ENCODE measurements at regions not wholly inside any gene's neighbourhood (a gene's known extent, or its start where the extent isn't known, plus 50 kb on each side); places are given as distances from the start of the nearest gene placed in this dataset.

GRCh38 chr12:58041441-58041840 is 100.1 kb downstream of the ATP23 start:
- ATAC-seq = no peak
- Mint-ChIP-seq H3K27ac (no peak overlapping the region), H3K4me3 (no peak overlapping the region), H3K9me3 (peaks cover 5% of the 10 kb centered on the region), H3K27me3 (peaks cover 0 to 17% of the 10 kb centered on the region in 2 donors), H3K4me1 (ENCODE audit: low read depth in 2 of 2) (no peaks in the 10 kb centered on the region), H3K36me3 (peaks cover 5% of the 10 kb centered on the region)
- no peak for DNase-seq (ENCODE audit: low spot score)

GRCh38 chr12:58044966-58045365 is 103.6 kb downstream of the ATP23 start:
- H3K4me3 Mint-ChIP-seq = no peak overlapping the region
- DNase-seq (ENCODE audit: low spot score) (no peak), ATAC-seq (no peak)
- H3K9me3 Mint-ChIP-seq = peaks cover 6% of the 10 kb centered on the region
- H3K4me1 Mint-ChIP-seq (ENCODE audit: low read depth in 2 of 2) = no peaks in the 10 kb centered on the region
- no peak overlapping the region for H3K27ac Mint-ChIP-seq
- peaks cover 5 to 32% of the 10 kb centered on the region in 2 donors for H3K27me3 Mint-ChIP-seq
- H3K36me3 Mint-ChIP-seq = peaks cover 4% of the 10 kb centered on the region

- ATAC-seq (no peak), DNase-seq (ENCODE audit: low spot score) (no peak)
- H3K27ac Mint-ChIP-seq = no peak overlapping the region
- peaks cover 8 to 33% of the 10 kb centered on the region in 2 donors for H3K27me3 Mint-ChIP-seq
- peaks cover 10% of the 10 kb centered on the region for H3K9me3 Mint-ChIP-seq
- H3K4me3 Mint-ChIP-seq = no peak overlapping the region
- H3K36me3 Mint-ChIP-seq = peaks cover 4% of the 10 kb centered on the region
- no peaks in the 10 kb centered on the region for H3K4me1 Mint-ChIP-seq (ENCODE audit: low read depth in 2 of 2)
These were observed 104.9 kb downstream of the ATP23 start for GRCh38 chr12:58046271-58046670.

- Mint-ChIP-seq H3K4me3 (no peak overlapping the region), H3K9me3 (peaks cover 11% of the 10 kb centered on the region)
- ATAC-seq = no peak
These were observed 110.0 kb downstream of the ATP23 start for GRCh38 chr12:58051378-58051777.

GRCh38 chr12:58064666-58065065 is 123.3 kb downstream of the ATP23 start:
- Mint-ChIP-seq H3K9me3 (peaks cover 3% of the 10 kb centered on the region), H3K4me3 (no peak overlapping the region), H3K27me3 (peaks cover 0 to 5% of the 10 kb centered on the region in 2 donors), H3K36me3 (peaks cover 4% of the 10 kb centered on the region), H3K4me1 (ENCODE audit: low read depth in 2 of 2) (no peaks in the 10 kb centered on the region), H3K27ac (no peak overlapping the region)
- ATAC-seq (no peak), DNase-seq (ENCODE audit: low spot score) (no peak)

More at GRCh38 chr12:58051378-58051777, 110.0 kb downstream of the ATP23 start:
- no peaks in the 10 kb centered on the region for H3K4me1 Mint-ChIP-seq (ENCODE audit: low read depth in 2 of 2)
- DNase-seq (ENCODE audit: low spot score) = no peak
- H3K36me3 Mint-ChIP-seq = peaks cover 6% of the 10 kb centered on the region
- peaks cover 8 to 28% of the 10 kb centered on the region in 2 donors for H3K27me3 Mint-ChIP-seq
- no peak overlapping the region for H3K27ac Mint-ChIP-seq

- no peaks in the 10 kb centered on the region for H3K4me1 Mint-ChIP-seq (ENCODE audit: low read depth in 2 of 2)
- H3K27ac Mint-ChIP-seq = no peak overlapping the region
- no peak overlapping the region for H3K4me3 Mint-ChIP-seq
- no peaks in the 10 kb centered on the region for H3K9me3 Mint-ChIP-seq
- no peak for DNase-seq (ENCODE audit: low spot score)
- peaks cover 0 to 5% of the 10 kb centered on the region in 2 donors for H3K27me3 Mint-ChIP-seq
- no peak for ATAC-seq
- no peaks in the 10 kb centered on the region for H3K36me3 Mint-ChIP-seq
These were observed 124.9 kb downstream of the ATP23 start for GRCh38 chr12:58066296-58066695.

GRCh38 chr12:58067610-58068387 is 126.4 kb downstream of the ATP23 start:
- DNase-seq (ENCODE audit: low spot score) (no peak), ATAC-seq (no peak)
- Mint-ChIP-seq H3K9me3 (no peaks in the 10 kb centered on the region), H3K36me3 (no peaks in the 10 kb centered on the region), H3K4me1 (ENCODE audit: low read depth in 2 of 2) (no peaks in the 10 kb centered on the region), H3K27ac (no peak overlapping the region), H3K4me3 (no peak overlapping the region), H3K27me3 (peaks cover 0 to 5% of the 10 kb centered on the region in 2 donors)

GRCh38 chr12:58068706-58069105 is 127.3 kb downstream of the ATP23 start:
- H3K27me3 Mint-ChIP-seq = peaks cover 0 to 5% of the 10 kb centered on the region in 2 donors
- no peaks in the 10 kb centered on the region for H3K9me3 Mint-ChIP-seq
- no peak overlapping the region for H3K27ac Mint-ChIP-seq
- no peak for DNase-seq (ENCODE audit: low spot score)
- no peak overlapping the region for H3K4me3 Mint-ChIP-seq
- H3K4me1 Mint-ChIP-seq (ENCODE audit: low read depth in 2 of 2) = no peaks in the 10 kb centered on the region
- ATAC-seq = no peak
- H3K36me3 Mint-ChIP-seq = no peaks in the 10 kb centered on the region

- H3K9me3 Mint-ChIP-seq = peaks cover 3% of the 10 kb centered on the region
- no peak overlapping the region for H3K27ac Mint-ChIP-seq
- H3K4me3 Mint-ChIP-seq = no peak overlapping the region
- H3K36me3 Mint-ChIP-seq = no peaks in the 10 kb centered on the region
- DNase-seq (ENCODE audit: low spot score) (no peak), ATAC-seq (no peak)
- H3K4me1 Mint-ChIP-seq (ENCODE audit: low read depth in 2 of 2) = no peaks in the 10 kb centered on the region
- H3K27me3 Mint-ChIP-seq = peaks cover 0 to 5% of the 10 kb centered on the region in 2 donors
These were observed 128.0 kb downstream of the ATP23 start for GRCh38 chr12:58069268-58069963.

GRCh38 chr12:58071994-58072393 is 130.6 kb downstream of the ATP23 start:
- DNase-seq (ENCODE audit: low spot score) = no peak
- no peaks in the 10 kb centered on the region for H3K36me3 Mint-ChIP-seq
- peaks cover 3% of the 10 kb centered on the region for H3K9me3 Mint-ChIP-seq
- no peak overlapping the region for H3K27ac Mint-ChIP-seq
- H3K4me3 Mint-ChIP-seq = no peak overlapping the region
- H3K4me1 Mint-ChIP-seq (ENCODE audit: low read depth in 2 of 2) = no peaks in the 10 kb centered on the region
- peaks cover 0 to 8% of the 10 kb centered on the region in 2 donors for H3K27me3 Mint-ChIP-seq
- no peak for ATAC-seq

GRCh38 chr12:58074259-58074658 is 132.9 kb downstream of the ATP23 start:
- ATAC-seq = no peak
- no peak for DNase-seq (ENCODE audit: low spot score)
- Mint-ChIP-seq H3K36me3 (no peaks in the 10 kb centered on the region), H3K4me3 (no peak overlapping the region), H3K27me3 (peaks cover 0 to 13% of the 10 kb centered on the region in 2 donors), H3K9me3 (peaks cover 3% of the 10 kb centered on the region), H3K4me1 (ENCODE audit: low read depth in 2 of 2) (no peaks in the 10 kb centered on the region), H3K27ac (no peak overlapping the region)

GRCh38 chr12:58079806-58080205 is 138.4 kb downstream of the ATP23 start:
- peaks cover 16 to 27% of the 10 kb centered on the region in 2 donors for H3K27me3 Mint-ChIP-seq
- H3K4me1 Mint-ChIP-seq (ENCODE audit: low read depth in 2 of 2) = no peaks in the 10 kb centered on the region
- H3K36me3 Mint-ChIP-seq = no peaks in the 10 kb centered on the region
- no peaks in the 10 kb centered on the region for H3K9me3 Mint-ChIP-seq
- DNase-seq (ENCODE audit: low spot score) (no peak), ATAC-seq (no peak)
- no peak overlapping the region for H3K4me3 Mint-ChIP-seq
- H3K27ac Mint-ChIP-seq = no peak overlapping the region

- Mint-ChIP-seq H3K9me3 (no peaks in the 10 kb centered on the region), H3K27me3 (peaks cover 24 to 41% of the 10 kb centered on the region in 2 donors), H3K4me1 (ENCODE audit: low read depth in 2 of 2) (no peaks in the 10 kb centered on the region), H3K36me3 (no peaks in the 10 kb centered on the region), H3K4me3 (no peak overlapping the region), H3K27ac (no peak overlapping the region)
- ATAC-seq (no peak), DNase-seq (ENCODE audit: low spot score) (no peak)
These were observed 140.1 kb downstream of the ATP23 start for GRCh38 chr12:58081488-58081887.

- Mint-ChIP-seq H3K4me1 (ENCODE audit: low read depth in 2 of 2) (no peaks in the 10 kb centered on the region), H3K36me3 (no peaks in the 10 kb centered on the region), H3K27ac (no peak overlapping the region), H3K27me3 (peaks cover 23 to 47% of the 10 kb centered on the region in 2 donors), H3K4me3 (no peak overlapping the region), H3K9me3 (no peaks in the 10 kb centered on the region)
- DNase-seq (ENCODE audit: low spot score) (no peak), ATAC-seq (no peak)
These were observed 141.6 kb downstream of the ATP23 start for GRCh38 chr12:58082996-58083395.
